NCI-H2227 treated with DMSO at 0.1 percent for 48 hours (cell line): ENCODE measurements at regions not wholly inside any gene's neighbourhood (a gene's known extent, or its start where the extent isn't known, plus 50 kb on each side); places are given as distances from the start of the nearest gene placed in this dataset.
"Not testable (repeated sequence)": the region's sequence is repeated elsewhere in the genome, so short reads cannot be mapped to it uniquely, and the experiment has no call there.

ENCODE experiments used
- DNase-seq: peaks from one replicate; lab custom pipeline; 2025; lab: John Stamatoyannopoulos, UW

GRCh38 chr2:21782866-21783265 is 659.1 kb downstream of the TDRD15 start:
- no peak for DNase-seq

GRCh38 chr2:21787941-21788340 is 664.2 kb downstream of the TDRD15 start:
- no peak for DNase-seq

GRCh38 chr2:21790311-21790710 is 666.5 kb downstream of the TDRD15 start:
- not testable (repeated sequence) for DNase-seq

GRCh38 chr2:21792571-21792970 is 668.8 kb downstream of the TDRD15 start:
- DNase-seq, result no peak

- DNase-seq, result no peak
Observed at GRCh38 chr2:21793461-21793860, 669.7 kb downstream of the TDRD15 start.

- DNase-seq, result no peak
Observed at GRCh38 chr2:21794611-21795010, 670.8 kb downstream of the TDRD15 start.

- DNase-seq, result no peak
Observed at GRCh38 chr2:21800356-21800755, 676.6 kb downstream of the TDRD15 start.

- no peak for DNase-seq
Observed at GRCh38 chr2:21803550-21803949, 679.8 kb downstream of the TDRD15 start.

- DNase-seq, result no peak
Observed at GRCh38 chr2:21804151-21804550, 680.4 kb downstream of the TDRD15 start.

GRCh38 chr2:21811541-21811940 is 687.8 kb downstream of the TDRD15 start:
- no peak for DNase-seq

GRCh38 chr2:21812766-21813165 is 689.0 kb downstream of the TDRD15 start:
- no peak for DNase-seq

GRCh38 chr2:21814588-21815149 is 690.9 kb downstream of the TDRD15 start:
- DNase-seq, result no peak

- no peak for DNase-seq
Observed at GRCh38 chr2:21818212-21818795, 694.5 kb downstream of the TDRD15 start.

- DNase-seq, result no peak
Observed at GRCh38 chr2:21819454-21819853, 695.7 kb downstream of the TDRD15 start.

- no peak for DNase-seq
Observed at GRCh38 chr2:21820271-21820670, 696.5 kb downstream of the TDRD15 start.

GRCh38 chr2:21821672-21822227 is 698.0 kb downstream of the TDRD15 start:
- DNase-seq, result no peak

GRCh38 chr2:21822505-21822904 is 698.7 kb downstream of the TDRD15 start:
- DNase-seq, result no peak

- DNase-seq, result no peak
Observed at GRCh38 chr2:21833767-21834166, 710.0 kb downstream of the TDRD15 start.

GRCh38 chr2:21836261-21836660 is 712.5 kb downstream of the TDRD15 start:
- no peak for DNase-seq

- no peak for DNase-seq
Observed at GRCh38 chr2:21836719-21837118, 713.0 kb downstream of the TDRD15 start.

- no peak for DNase-seq
Observed at GRCh38 chr2:21837168-21837960, 713.6 kb downstream of the TDRD15 start.

- no peak for DNase-seq
Observed at GRCh38 chr2:21841341-21841740, 717.6 kb downstream of the TDRD15 start.

GRCh38 chr2:21850367-21850766 is 726.6 kb downstream of the TDRD15 start:
- DNase-seq, result not testable (repeated sequence)
